ENCODE measurements at regions not wholly inside any gene's neighbourhood (a gene's known extent, or its start where the extent isn't known, plus 50 kb on each side); places are given as distances from the start of the nearest gene placed in this dataset.
"Not testable (repeated sequence)": the region's sequence is repeated elsewhere in the genome, so short reads cannot be mapped to it uniquely, and the experiment has no call there.

DNA sequence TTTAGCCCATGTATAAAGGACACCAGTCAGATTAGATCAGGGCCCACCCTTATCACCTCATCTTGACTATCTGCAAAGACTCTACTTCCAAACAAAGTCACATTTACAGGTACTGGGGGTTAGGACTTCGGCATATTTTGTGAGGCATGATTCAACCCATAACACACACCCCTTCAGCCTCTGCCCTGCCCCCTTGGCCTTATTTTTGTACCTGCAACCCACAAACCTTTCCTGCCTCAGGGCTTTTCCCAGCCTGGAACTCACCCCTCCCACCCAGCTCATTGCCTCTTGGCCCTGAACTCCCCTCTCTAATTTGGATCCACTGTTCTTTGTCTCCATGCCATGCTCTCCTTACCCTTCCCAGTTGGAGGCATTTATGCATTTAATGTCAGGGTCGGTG, 1116.9 kb downstream of the TBC1D22A start:
- TF ChIP-seq, protein P1, sequence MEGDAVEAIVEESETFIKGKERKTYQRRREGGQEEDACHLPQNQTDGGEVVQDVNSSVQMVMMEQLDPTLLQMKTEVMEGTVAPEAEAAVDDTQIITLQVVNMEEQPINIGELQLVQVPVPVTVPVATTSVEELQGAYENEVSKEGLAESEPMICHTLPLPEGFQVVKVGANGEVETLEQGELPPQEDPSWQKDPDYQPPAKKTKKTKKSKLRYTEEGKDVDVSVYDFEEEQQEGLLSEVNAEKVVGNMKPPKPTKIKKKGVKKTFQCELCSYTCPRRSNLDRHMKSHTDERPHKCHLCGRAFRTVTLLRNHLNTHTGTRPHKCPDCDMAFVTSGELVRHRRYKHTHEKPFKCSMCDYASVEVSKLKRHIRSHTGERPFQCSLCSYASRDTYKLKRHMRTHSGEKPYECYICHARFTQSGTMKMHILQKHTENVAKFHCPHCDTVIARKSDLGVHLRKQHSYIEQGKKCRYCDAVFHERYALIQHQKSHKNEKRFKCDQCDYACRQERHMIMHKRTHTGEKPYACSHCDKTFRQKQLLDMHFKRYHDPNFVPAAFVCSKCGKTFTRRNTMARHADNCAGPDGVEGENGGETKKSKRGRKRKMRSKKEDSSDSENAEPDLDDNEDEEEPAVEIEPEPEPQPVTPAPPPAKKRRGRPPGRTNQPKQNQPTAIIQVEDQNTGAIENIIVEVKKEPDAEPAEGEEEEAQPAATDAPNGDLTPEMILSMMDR (conservative IDR thresholded peaks at IDR 0.05): no peak
- H3K27ac ChIP-seq: peak overlapping the region; percentile 63; the same call in 1 of the 2 replicates

- TF ChIP-seq, protein P1 (conservative IDR thresholded peaks at IDR 0.05): no peak
- H3K27ac ChIP-seq: peak overlapping the region; percentile 63
Observed at GRCh38 chr22:47878460-47878859, 1116.0 kb downstream of the TBC1D22A start.

DNA sequence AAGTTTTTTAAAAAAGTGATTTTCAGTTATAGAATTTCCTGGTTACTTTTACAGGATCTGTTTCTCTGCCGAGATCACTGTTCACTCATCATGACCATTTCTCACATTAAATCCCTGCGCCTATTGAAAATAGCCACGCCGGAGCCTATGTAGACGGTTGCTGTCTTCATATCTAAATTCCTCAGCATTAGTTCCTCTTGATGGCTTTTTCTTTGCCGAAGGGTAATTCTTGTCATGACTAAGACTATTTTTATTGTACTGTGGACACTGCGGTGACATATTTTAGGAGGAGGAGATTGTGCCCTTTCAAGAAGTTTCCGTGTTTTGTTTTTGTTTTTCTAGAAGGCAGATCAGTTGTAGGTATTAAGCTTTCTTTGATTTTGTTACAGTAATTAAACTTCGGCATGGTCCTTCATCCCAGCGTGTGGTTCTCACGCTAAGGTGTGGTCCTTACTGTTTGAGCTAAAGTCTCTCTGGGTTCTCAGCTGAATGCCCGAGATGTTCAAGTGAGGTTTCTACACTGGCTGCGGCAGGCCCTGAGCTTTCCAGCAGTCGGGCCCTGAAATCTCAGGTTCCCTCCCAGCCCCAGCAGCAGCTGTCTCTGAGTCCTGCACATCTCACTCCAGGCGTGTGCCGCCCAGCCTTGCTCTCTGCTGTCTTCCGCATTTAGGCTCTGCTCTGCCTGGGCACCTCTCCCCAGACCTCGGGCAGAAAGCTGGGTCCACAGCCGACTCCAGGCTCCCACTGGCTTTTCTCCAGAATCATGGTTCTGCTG, 1110.5 kb downstream of the TBC1D22A start:
- TF ChIP-seq, protein P1 (conservative IDR thresholded peaks at IDR 0.05): no peak
- H3K27ac ChIP-seq: no peak overlapping the region

GRCh38 chr22:47865626-47866025, 1103.2 kb downstream of the TBC1D22A start:
- H3K27ac ChIP-seq: no peak overlapping the region
- TF ChIP-seq, protein P1 (conservative IDR thresholded peaks at IDR 0.05): no peak

DNA sequence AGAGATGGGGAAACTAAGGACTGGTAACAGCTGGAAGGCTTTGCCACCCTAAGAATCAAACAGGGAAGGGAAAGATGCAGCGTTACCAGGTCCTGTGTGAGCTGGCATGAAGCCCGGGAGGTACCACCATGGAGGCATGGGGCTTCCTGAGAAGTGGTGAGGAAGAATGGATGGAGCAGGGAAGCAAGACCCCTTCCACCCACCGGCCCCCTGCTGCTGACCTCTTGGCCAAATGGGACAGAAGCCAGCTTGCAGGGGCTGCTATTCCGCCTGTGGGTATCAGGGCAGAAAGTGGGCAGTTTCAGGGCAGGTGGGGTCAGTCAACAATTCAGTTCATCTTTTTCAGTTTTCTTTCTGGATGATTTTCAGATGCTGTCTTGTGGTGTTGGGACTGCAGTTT, 1099.9 kb downstream of the TBC1D22A start:
- TF ChIP-seq, protein P1 (conservative IDR thresholded peaks at IDR 0.05): no peak
- no peak overlapping the region for H3K27ac ChIP-seq

DNA sequence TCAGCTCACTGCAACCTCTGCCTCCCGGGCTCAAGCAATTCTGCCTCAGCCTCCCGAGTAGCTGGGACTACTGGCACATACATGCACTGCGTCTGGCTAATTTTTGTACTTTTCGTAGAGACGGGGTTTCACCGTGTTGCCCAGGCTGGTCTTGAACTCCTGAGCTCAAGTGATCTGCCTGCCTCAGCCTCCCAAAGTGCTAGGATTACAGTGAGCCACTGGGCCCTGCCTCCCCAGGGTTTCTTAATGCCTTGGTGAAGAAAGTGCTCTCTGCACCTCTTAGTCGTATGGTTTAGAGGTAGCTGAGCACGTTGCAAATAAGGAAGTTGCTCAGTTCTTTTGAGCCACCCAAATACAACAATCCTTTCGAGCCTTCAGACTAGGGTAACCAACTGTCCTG, 1098.5 kb downstream of the TBC1D22A start:
- H3K27ac ChIP-seq: not testable (repeated sequence)

GRCh38 chr22:47859881-47860525, 1097.6 kb downstream of the TBC1D22A start:
- TF ChIP-seq, protein P1 (conservative IDR thresholded peaks at IDR 0.05): no peak
- no peak overlapping the region for H3K27ac ChIP-seq

GRCh38 chr22:47858773-47859306, 1096.4 kb downstream of the TBC1D22A start:
- H3K27ac ChIP-seq: no peak overlapping the region
- TF ChIP-seq, protein P1 (conservative IDR thresholded peaks at IDR 0.05): no peak

Data from VCaP (cell line).